Mucosa of descending colon (tissue), 3 donors: ENCODE measurements at regions not wholly inside any gene's neighbourhood (a gene's known extent, or its start where the extent isn't known, plus 50 kb on each side); places are given as distances from the start of the nearest gene placed in this dataset.

ENCODE experiments used
- ATAC-seq: fragments of 200-7000 bp; cut with Tn5 transposase; one replicate; pipeline ENCODE4 v1.9.1; 2020; ENCODE audit warnings: mild to moderate bottlenecking, moderate library complexity
- DNase-seq, 3 donors: peaks; one replicate each; pipeline ENCODE4 v3.0.0-alpha.2; 2020
- H3K36me3 ChIP-seq: fragments of 200-600 bp; one replicate; pipeline ENCODE4 v1.8.0; 2021; ENCODE audit warnings: low read depth, mild to moderate bottlenecking
- H3K4me1 ChIP-seq: fragments of 200-600 bp; one replicate; pipeline ENCODE4 v1.8.0; 2021; ENCODE audit warnings: low read depth, mild to moderate bottlenecking
- H3K4me3 ChIP-seq: fragments of 200-600 bp; one replicate; pipeline ENCODE4 v1.8.0; 2021; ENCODE audit warnings: mild to moderate bottlenecking
- H3K9me3 ChIP-seq: fragments of 200-600 bp; one replicate; pipeline ENCODE4 v1.8.0; 2021; ENCODE audit warnings: mild to moderate bottlenecking
- intact Hi-C, 2 donors: fragments of 100-400 bp; cut with DNase I in 1 of 2; cut with micrococcal nuclease in 1 of 2; formaldehyde crosslinking; loops; one replicate each; pipeline versions ENCODE4 v1.11.0 to v1.11.1; 2022; cut with DNase I, micrococcal nuclease
- TF ChIP-seq, protein P1 (sequence below): fragments of 200-600 bp; IDR thresholded peaks from one replicate; pipeline ENCODE4 v1.8.0; 2022; ENCODE audit warnings: antibody characterized with exemption, mild to moderate bottlenecking
- donor health status: DM: no; HTN: no; CAD: no; lungs with moderate emphysema.
- donor health status: DM: no; HTN: no; CAD: no.
- donor health status: DM: no; HTN: yes; CAD: no.

DNA sequence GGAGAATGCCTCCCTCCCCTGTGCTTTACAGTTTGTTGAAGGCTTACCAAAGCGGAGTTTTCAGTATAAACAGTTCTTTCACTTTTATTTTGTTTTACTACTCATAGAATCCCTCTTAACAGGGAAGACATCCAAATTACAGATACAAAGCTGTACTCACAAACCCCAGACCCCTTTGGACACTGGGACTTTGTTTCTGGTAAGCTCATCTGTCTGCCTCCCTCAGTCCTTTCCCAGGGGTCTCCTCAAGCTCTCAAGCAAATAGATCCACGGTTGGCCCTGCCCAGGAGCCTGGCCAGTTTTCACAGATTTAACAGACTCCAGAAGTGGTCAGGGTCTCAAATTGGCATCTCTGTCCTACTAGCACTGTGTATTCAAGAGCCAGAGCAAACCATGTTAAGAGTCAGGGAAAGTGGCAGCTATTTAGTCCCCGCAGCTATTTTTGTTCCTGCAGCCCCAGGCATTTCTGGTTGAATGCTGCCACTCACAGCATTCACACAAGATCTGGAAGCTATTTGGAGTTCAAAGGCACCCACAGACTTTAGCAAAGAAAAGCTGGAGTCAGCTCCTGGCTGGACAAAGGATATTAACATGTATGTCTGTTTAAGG is 54.2 kb downstream of the TMEM100 start:
- Histone ChIP-seq H3K36me3 (no peaks in the 10 kb centered on the region), H3K4me1 (peaks cover 3% of the 10 kb centered on the region), H3K9me3 (no peaks in the 10 kb centered on the region), H3K4me3 (no peak overlapping the region)
- TF ChIP-seq, protein P1, sequence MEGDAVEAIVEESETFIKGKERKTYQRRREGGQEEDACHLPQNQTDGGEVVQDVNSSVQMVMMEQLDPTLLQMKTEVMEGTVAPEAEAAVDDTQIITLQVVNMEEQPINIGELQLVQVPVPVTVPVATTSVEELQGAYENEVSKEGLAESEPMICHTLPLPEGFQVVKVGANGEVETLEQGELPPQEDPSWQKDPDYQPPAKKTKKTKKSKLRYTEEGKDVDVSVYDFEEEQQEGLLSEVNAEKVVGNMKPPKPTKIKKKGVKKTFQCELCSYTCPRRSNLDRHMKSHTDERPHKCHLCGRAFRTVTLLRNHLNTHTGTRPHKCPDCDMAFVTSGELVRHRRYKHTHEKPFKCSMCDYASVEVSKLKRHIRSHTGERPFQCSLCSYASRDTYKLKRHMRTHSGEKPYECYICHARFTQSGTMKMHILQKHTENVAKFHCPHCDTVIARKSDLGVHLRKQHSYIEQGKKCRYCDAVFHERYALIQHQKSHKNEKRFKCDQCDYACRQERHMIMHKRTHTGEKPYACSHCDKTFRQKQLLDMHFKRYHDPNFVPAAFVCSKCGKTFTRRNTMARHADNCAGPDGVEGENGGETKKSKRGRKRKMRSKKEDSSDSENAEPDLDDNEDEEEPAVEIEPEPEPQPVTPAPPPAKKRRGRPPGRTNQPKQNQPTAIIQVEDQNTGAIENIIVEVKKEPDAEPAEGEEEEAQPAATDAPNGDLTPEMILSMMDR = no peak
- DNase-seq (no peak), ATAC-seq (no peak)
- intact Hi-C loops = no loop called here

DNA sequence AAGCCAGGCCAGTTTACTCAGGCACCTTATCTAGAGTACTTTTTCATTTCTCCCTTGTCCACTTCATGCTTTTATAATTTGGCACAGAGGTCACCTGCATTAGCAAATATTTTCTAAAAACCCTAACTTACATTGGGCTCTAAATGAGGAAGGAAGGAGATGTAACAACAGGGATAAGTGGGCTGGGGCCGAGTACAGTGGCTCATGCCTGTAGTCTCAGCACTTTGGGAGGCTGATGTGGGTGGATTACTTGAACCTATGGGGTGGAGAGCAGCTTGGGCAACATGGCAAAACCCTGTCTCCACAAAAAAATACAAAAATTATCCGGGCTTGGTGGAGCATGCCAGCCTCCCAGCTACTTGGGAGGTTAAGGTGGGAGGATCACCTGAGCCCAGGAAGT is 55.9 kb downstream of the TMEM100 start:
- Histone ChIP-seq H3K36me3 (no peaks in the 10 kb centered on the region), H3K4me3 (no peak overlapping the region), H3K9me3 (no peaks in the 10 kb centered on the region), H3K4me1 (peaks cover 3% of the 10 kb centered on the region)
- TF ChIP-seq, protein P1 = no peak
- DNase-seq (no peak), ATAC-seq (no peak)
- intact Hi-C loops = no loop called here

DNA sequence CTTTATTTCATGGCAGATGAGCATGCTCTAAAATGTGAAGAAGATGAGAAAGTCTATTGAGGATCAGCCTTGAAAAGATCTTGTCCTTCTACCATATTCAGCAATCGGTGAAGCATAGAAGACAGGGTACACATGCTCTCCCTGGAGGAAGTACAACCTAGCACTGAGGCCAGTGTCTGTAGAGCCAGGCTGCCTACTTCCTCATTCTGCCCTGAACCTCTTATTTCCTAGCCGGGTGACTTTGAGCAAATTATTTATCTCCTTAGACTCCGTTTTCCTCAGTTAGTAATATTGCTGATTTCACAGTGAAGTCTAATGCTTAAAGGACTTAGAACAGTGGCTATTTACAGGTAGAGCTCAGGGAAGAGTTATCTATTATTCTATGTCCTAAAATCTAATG is 58.4 kb downstream of the TMEM100 start:
- DNase-seq (no peak), ATAC-seq (peak; percentile 51)
- Histone ChIP-seq H3K36me3 (no peaks in the 10 kb centered on the region), H3K4me1 (peaks cover 3% of the 10 kb centered on the region), H3K4me3 (no peak overlapping the region), H3K9me3 (no peaks in the 10 kb centered on the region)
- intact Hi-C loops = no loop called here
- TF ChIP-seq, protein P1 = no peak

DNA sequence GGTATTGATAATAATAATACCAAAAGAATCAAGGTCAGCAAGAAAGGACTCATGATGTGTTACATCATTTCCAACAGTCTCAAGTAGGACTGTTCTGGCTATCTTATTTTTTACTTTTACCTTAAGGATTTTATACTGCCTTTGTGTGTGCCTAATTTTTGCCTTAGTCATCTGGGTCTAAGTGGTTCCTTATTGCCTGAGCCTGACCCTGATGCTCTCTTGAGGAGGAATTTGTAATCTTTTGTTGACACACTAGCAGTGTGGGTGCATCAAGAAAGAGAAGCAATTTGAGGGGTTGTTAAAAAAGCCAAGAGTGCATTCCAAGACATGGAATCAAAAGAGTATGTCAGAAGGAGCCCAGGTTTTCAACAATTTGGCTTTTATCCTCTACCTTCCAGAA is 59.3 kb downstream of the TMEM100 start:
- Histone ChIP-seq H3K36me3 (no peaks in the 10 kb centered on the region), H3K4me3 (no peak overlapping the region), H3K4me1 (peaks cover 3% of the 10 kb centered on the region), H3K9me3 (no peaks in the 10 kb centered on the region)
- intact Hi-C loops = no loop called here
- ATAC-seq = no peak
- TF ChIP-seq, protein P1 = no peak
- DNase-seq = no peak

DNA sequence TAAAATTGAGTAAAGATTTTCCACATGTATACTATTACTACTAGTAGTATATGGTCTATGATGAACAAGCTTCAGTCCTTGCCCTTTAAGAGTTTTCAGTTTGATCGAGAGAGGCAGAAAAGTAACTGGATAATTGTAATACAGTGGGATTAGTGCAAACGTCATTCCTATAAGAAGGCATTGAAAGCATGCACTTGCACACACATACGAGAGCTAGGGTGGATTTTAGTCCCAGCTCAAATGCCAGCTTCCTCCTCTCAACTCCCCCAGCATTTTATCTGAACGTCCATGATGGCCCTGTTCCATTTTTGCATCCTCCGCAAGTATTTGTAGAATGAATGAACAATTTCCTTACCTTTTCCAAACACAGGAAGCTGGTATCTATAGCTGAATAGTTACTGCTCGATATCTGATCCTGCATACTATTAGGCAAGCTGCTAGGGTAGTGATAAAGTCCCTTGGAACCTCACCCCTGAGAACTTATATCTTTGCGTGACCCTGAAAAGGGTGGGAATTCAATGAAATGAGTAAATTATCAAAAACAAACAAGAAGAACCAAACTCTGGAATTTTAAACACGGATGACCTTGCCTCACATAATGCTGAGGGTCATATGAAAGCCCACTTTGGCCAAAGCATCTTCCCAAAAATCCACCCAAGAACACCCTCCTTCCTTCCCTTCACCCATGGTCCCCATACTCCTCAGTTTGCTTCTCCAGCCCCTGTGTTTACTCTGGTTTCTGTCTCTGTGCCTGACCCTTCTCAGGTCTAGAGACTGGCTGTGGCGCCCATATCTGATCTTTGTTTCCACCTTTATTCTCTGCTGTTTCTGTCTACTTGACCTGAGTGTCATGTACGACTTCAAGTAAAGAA is 60.5 kb downstream of the TMEM100 start:
- ATAC-seq (no peak), DNase-seq (no peak)
- intact Hi-C loops = no loop called here
- H3K36me3 ChIP-seq = no peaks in the 10 kb centered on the region
- TF ChIP-seq, protein P1 = no peak
- no peaks in the 10 kb centered on the region for H3K9me3 ChIP-seq
- H3K4me1 ChIP-seq = no peaks in the 10 kb centered on the region
- no peak overlapping the region for H3K4me3 ChIP-seq
